ENCODE measurements at regions not wholly inside any gene's neighbourhood (a gene's known extent, or its start where the extent isn't known, plus 50 kb on each side); places are given as distances from the start of the nearest gene placed in this dataset.

DNA sequence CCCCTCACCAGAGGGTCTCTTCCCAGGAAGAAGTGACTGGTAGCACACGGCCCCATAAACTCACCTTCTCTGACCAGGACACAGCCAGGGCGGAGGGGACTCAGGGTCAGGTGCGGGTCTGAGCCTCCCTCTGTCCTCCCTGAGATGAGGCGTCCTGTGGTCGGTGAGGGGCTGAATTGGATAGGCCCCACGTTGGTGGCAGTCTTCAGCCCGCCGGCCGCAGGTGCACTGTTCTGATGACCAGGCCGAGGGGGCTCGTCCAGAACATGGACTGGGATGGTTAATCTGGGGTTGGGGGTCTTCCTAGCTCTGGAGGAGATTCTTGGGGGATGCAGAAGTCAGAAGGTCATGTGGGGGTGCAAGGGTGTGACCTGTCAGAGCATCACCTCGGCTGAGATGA, 102.2 kb upstream of the PPP1R26 start:
- Mint-ChIP-seq H3K4me1 (ENCODE audit: low read depth) (no peaks in the 10 kb centered on the region), H3K36me3 (ENCODE audit: low read depth) (no peaks in the 10 kb centered on the region), H3K27ac (ENCODE audit: unreplicated experiment) (no peak overlapping the region), H3K4me3 (ENCODE audit: unreplicated experiment) (no peak overlapping the region), H3K9me3 (ENCODE audit: low read depth) (no peaks in the 10 kb centered on the region), H3K27me3 (ENCODE audit: low read depth) (peaks cover 20% of the 10 kb centered on the region)
- no peak for DNase-seq (ENCODE audit: low spot score)
- TF ChIP-seq, protein P1, sequence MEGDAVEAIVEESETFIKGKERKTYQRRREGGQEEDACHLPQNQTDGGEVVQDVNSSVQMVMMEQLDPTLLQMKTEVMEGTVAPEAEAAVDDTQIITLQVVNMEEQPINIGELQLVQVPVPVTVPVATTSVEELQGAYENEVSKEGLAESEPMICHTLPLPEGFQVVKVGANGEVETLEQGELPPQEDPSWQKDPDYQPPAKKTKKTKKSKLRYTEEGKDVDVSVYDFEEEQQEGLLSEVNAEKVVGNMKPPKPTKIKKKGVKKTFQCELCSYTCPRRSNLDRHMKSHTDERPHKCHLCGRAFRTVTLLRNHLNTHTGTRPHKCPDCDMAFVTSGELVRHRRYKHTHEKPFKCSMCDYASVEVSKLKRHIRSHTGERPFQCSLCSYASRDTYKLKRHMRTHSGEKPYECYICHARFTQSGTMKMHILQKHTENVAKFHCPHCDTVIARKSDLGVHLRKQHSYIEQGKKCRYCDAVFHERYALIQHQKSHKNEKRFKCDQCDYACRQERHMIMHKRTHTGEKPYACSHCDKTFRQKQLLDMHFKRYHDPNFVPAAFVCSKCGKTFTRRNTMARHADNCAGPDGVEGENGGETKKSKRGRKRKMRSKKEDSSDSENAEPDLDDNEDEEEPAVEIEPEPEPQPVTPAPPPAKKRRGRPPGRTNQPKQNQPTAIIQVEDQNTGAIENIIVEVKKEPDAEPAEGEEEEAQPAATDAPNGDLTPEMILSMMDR (IDR thresholded peaks at IDR 0.05): no peak

DNA sequence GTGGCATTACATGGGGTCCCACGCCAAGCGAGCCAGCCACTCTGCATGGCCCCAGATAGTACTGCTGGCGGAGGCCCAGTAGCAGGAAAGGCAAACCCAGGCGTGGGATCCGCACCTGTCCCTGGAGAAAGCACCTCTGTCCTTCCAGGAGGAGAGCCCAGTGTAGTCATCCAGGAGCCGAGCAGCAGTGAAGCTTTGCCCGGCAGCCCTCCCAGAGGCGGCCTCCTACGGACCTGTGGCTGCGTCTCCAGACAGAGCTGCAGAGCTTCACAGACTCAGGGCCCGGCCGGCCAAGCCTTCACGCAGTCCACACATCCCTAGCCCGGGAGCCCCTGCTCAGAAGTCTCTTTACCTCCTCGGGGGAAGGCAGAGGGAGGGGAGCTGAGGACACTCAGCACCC, 100.8 kb upstream of the PPP1R26 start:
- peaks cover 21% of the 10 kb centered on the region for H3K27me3 Mint-ChIP-seq (ENCODE audit: low read depth)
- H3K9me3 Mint-ChIP-seq (ENCODE audit: low read depth): no peaks in the 10 kb centered on the region
- no peak for DNase-seq (ENCODE audit: low spot score)
- no peaks in the 10 kb centered on the region for H3K4me1 Mint-ChIP-seq (ENCODE audit: low read depth)
- H3K4me3 Mint-ChIP-seq (ENCODE audit: unreplicated experiment): no peak overlapping the region
- no peak overlapping the region for H3K27ac Mint-ChIP-seq (ENCODE audit: unreplicated experiment)
- TF ChIP-seq, protein P1 (IDR thresholded peaks at IDR 0.05): no peak
- H3K36me3 Mint-ChIP-seq (ENCODE audit: low read depth): no peaks in the 10 kb centered on the region

DNA sequence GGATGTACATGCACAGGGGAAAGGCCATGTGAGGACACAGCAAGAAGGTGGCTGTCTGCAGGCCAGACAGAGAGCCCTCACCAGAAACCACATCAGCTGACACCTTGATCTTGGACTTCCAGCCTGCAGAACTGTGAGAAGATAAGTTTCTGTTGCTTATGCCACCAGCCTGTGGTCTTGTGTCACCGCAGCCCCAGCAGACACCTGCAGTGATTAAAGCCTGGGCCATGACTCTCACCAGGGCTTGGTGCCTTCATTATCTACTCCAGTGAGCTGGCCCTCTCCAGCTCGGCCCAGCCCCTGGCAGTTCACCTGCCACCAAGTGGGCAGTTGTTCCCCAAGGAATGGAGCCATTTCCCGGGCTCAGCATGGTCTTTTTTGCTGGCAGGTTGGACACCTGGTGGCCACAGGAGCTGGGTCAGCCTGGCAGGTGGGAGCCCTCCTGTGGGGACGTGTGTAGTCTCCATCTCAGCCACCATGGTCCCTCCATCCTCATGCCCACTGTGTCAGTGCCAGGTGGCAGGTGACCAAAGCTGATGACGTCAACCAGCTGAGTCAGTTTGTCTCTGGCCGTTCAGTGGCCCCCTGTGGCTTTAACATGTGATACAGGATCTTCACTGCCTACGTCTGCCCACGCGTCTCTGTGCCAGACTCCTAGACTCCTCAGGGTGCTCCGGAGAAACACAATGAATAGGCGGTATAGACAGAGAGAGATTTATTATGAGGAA, 99.9 kb upstream of the PPP1R26 start:
- H3K36me3 Mint-ChIP-seq (ENCODE audit: low read depth): no peaks in the 10 kb centered on the region
- H3K27me3 Mint-ChIP-seq (ENCODE audit: low read depth): peaks cover 16% of the 10 kb centered on the region
- no peaks in the 10 kb centered on the region for H3K4me1 Mint-ChIP-seq (ENCODE audit: low read depth)
- no peak for DNase-seq (ENCODE audit: low spot score)
- H3K9me3 Mint-ChIP-seq (ENCODE audit: low read depth): no peaks in the 10 kb centered on the region
- no peak overlapping the region for H3K4me3 Mint-ChIP-seq (ENCODE audit: unreplicated experiment)
- no peak overlapping the region for H3K27ac Mint-ChIP-seq (ENCODE audit: unreplicated experiment)
- TF ChIP-seq, protein P1 (IDR thresholded peaks at IDR 0.05): no peak

DNA sequence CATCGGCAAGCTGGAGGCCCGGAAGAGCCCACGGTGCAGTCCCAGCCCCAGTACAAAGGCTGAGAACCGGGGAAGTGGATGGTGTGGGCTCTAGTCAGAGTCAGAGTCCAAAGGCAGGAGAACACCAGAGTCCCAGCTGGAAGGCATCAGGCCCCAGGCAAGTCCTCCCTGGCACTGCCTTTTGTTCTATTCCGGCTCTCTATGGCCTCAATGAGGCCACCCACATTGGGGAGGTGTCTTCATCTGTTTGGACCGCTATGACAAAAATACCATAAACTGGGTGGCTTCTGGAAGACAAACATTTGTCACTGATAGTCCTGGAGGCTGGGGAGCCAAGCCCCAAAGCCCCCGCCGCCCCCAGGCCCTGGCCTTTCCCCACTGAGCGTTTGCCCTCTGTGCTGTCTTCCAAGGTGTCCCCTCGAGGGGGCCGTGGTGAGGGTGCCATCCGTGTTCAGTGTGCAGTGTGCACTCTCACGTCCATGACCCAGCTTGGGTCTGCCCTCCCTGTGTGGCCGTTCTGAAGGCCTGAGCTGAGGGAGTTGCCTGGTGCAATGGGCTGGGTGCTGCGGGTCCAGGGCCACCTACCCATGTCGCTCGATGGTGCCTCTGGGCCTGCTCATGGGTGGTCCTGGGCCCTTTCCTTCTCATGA, 99.1 kb upstream of the PPP1R26 start:
- TF ChIP-seq, protein P1 (IDR thresholded peaks at IDR 0.05): no peak
- no peak for DNase-seq (ENCODE audit: low spot score)
- H3K4me3 Mint-ChIP-seq (ENCODE audit: unreplicated experiment): no peak overlapping the region
- peak overlapping the region; percentile 39 for H3K27ac Mint-ChIP-seq (ENCODE audit: unreplicated experiment)
- no peaks in the 10 kb centered on the region for H3K9me3 Mint-ChIP-seq (ENCODE audit: low read depth)
- no peaks in the 10 kb centered on the region for H3K36me3 Mint-ChIP-seq (ENCODE audit: low read depth)
- H3K27me3 Mint-ChIP-seq (ENCODE audit: low read depth): peaks cover 12% of the 10 kb centered on the region
- no peaks in the 10 kb centered on the region for H3K4me1 Mint-ChIP-seq (ENCODE audit: low read depth)

DNA sequence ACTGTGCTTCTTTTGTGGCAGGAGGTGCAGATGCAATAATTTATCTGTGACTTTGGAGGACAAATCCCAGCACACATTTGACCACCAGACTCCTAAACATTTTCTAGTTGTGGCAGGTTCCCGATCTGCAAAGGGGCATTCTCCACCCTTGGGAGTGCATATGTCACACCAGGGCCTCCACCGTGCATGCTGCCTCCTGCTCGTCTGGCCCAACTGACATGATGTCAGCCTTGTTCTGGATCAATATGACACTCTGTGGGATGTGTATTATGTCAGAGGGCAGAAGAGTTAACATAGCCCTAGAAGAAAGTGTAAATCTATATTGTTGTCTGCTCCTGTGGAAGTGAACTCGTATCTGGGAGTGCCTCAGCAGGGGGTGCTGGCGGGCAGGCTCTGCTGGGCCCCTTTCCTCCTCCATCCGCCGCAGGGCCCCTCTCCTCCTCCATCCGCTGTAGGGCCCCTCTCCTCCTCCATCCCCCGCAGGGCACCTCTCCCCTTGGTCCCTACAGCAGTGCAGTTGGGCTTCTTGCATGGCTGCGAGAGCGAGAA, 97.7 kb upstream of the PPP1R26 start:
- Mint-ChIP-seq H3K4me3 (ENCODE audit: unreplicated experiment) (no peak overlapping the region), H3K27ac (ENCODE audit: unreplicated experiment) (no peak overlapping the region), H3K27me3 (ENCODE audit: low read depth) (peaks cover 13% of the 10 kb centered on the region), H3K9me3 (ENCODE audit: low read depth) (no peaks in the 10 kb centered on the region), H3K36me3 (ENCODE audit: low read depth) (no peaks in the 10 kb centered on the region), H3K4me1 (ENCODE audit: low read depth) (no peaks in the 10 kb centered on the region)
- no peak for DNase-seq (ENCODE audit: low spot score)
- TF ChIP-seq, protein P1 (IDR thresholded peaks at IDR 0.05): no peak
